PFSK-1 (cell line): ENCODE measurements at regions not wholly inside any gene's neighbourhood (a gene's known extent, or its start where the extent isn't known, plus 50 kb on each side); places are given as distances from the start of the nearest gene placed in this dataset.

Experiments
- FOXP2 ChIP-seq: optimal IDR thresholded peaks from 2 replicates; pipeline ENCODE3; 2011; ENCODE audit warnings: borderline replicate concordance, control low read depth, inconsistent platforms; ENCODE audit not compliant: insufficient read depth; ENCODE audit errors: extremely low read length, extremely low read depth
- POLR2AphosphoS5 ChIP-seq: IDR thresholded peaks from 2 replicates; pipeline ENCODE4 v1.6.1; 2012; ENCODE audit warnings: low read depth, mild to moderate bottlenecking, control low read depth, low read length, moderate library complexity
- REST ChIP-seq, 2 experiments: IDR thresholded peaks; 2 replicates each; pipeline versions ENCODE4 v1.6.1 to v1.8.0; 2011 to 2012; ENCODE audit warnings: low read depth in 2 of 2, low read length in 2 of 2, control low read depth in 1 of 2, inconsistent platforms in 1 of 2, mild to moderate bottlenecking in 1 of 2, moderate library complexity in 1 of 2; ENCODE audit not compliant: insufficient read depth in 1 of 2
- SIN3A ChIP-seq: IDR thresholded peaks from 2 replicates; pipeline ENCODE4 v1.6.1; 2012; ENCODE audit warnings: mild to moderate bottlenecking, low read length, moderate library complexity, borderline replicate concordance; ENCODE audit not compliant: insufficient read depth
- TAF1 ChIP-seq: IDR thresholded peaks from 2 replicates; pipeline ENCODE4 v1.6.1; 2012; ENCODE audit warnings: low read length, control low read depth, borderline replicate concordance; ENCODE audit not compliant: insufficient read depth

DNA sequence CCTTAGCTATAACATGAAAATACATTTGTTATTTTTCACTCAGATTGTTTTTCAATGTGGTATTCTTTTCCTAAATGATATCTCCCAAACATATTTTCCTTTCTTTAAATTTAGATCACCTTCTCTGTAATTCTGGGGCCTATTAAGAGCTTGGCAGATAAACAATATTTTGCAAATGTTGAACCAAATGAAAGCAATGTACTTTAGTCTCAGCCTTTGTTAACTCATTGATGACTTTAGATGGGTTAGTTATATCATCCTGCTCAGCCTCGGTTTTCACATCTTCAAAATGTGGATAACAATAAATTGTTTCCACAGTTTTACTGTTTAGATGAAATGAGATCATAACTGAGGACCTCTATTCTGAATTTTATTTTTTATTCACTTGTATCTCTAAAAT lies 1205.2 kb downstream of the SUCLG1 start:
- TF ChIP-seq REST (IDR thresholded peaks at IDR 0.05; ENCODE audit: insufficient read depth in 1 of 2, low read depth in 2 of 2, low read length in 2 of 2), result no peak
- TF ChIP-seq FOXP2, result no peak
- TF ChIP-seq POLR2AphosphoS5, result no peak
- no peak for TF ChIP-seq TAF1
- TF ChIP-seq SIN3A, result no peak

DNA sequence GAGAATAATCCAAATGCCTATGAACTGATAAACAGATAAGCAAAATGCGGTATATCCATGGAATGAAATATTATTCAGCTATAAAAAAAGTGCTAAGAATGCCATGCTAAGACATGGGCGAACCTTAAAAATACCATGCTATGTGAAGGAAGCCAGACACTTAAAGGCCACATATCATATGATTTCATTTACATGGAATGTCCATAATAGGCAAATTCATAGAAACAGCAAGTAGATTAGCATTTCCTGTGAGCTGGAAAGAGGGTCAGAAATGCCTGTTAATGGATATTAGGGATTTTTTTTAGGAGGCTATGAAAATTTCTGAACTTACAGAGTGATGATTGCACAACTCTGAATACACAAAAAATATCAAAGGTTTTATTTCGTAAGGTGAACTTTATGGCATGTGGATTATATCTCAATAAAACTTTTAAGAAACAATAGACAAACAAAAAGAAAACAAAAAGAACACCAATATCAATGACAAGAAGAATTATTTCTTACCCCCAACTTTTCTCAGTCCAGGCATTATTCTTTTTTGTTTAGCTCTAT lies 1207.7 kb downstream of the SUCLG1 start:
- TF ChIP-seq FOXP2, result no peak
- no peak for TF ChIP-seq REST (IDR thresholded peaks at IDR 0.05; ENCODE audit: insufficient read depth in 1 of 2, low read depth in 2 of 2, low read length in 2 of 2)
- TF ChIP-seq POLR2AphosphoS5, result no peak
- TF ChIP-seq TAF1, result no peak
- no peak for TF ChIP-seq SIN3A

- TF ChIP-seq POLR2AphosphoS5, result no peak
- no peak for TF ChIP-seq TAF1
- no peak for TF ChIP-seq SIN3A
- TF ChIP-seq REST (IDR thresholded peaks at IDR 0.05; ENCODE audit: insufficient read depth in 1 of 2, low read depth in 2 of 2, low read length in 2 of 2), result no peak
- no peak for TF ChIP-seq FOXP2
Observed at GRCh38 chr2:83240611-83241010, 1218.5 kb downstream of the SUCLG1 start.

GRCh38 chr2:83238111-83238510 lies 1221.0 kb downstream of the SUCLG1 start:
- no peak for TF ChIP-seq POLR2AphosphoS5
- no peak for TF ChIP-seq REST (IDR thresholded peaks at IDR 0.05; ENCODE audit: insufficient read depth in 1 of 2, low read depth in 2 of 2, low read length in 2 of 2)

DNA sequence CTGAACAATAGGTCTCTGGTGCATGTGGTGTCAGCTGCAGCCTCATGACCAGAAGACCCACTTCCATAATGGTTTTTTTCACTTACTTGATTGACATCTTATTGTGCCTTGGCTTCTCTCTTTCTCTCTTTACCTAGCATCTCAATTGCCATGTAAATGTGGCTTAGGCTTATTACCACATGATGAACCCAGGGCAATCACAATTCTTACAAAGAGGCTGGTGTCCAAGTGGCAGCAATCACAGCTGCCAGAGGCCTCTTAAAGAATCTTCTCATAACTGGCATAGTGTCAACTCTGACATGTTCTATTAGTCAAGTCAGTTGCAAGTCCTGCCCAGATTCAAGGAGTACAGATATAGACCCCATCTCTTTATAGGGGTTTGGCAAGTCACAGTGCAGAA lies 1224.8 kb downstream of the SUCLG1 start:
- no peak for TF ChIP-seq SIN3A
- no peak for TF ChIP-seq REST (IDR thresholded peaks at IDR 0.05; ENCODE audit: insufficient read depth in 1 of 2, low read depth in 2 of 2, low read length in 2 of 2)
- no peak for TF ChIP-seq POLR2AphosphoS5
- TF ChIP-seq TAF1, result no peak
- no peak for TF ChIP-seq FOXP2
